ENCODE measurements at regions not wholly inside any gene's neighbourhood (a gene's known extent, or its start where the extent isn't known, plus 50 kb on each side); places are given as distances from the start of the nearest gene placed in this dataset. TPM values are rescaled to one million over a fixed set of nuclear protein-coding genes. Genes with fewer than 3 reads are reported as not detected.

Small RNAs in the stretch of these regions (small RNA-seq; reads per million reads assigned to genes)
- gene RF00002 (ENCODE audit: insufficient read depth) (2.0 reads per million), gene RF00026 (ENCODE audit: insufficient read depth) (not detected)
